Erythroblast (primary cell): ENCODE measurements at regions not wholly inside any gene's neighbourhood (a gene's known extent, or its start where the extent isn't known, plus 50 kb on each side); places are given as distances from the start of the nearest gene placed in this dataset.
"Not testable (repeated sequence)": the region's sequence is repeated elsewhere in the genome, so short reads cannot be mapped to it uniquely, and the experiment has no call there.

ENCODE experiments used
- DNase-seq, 2 experiments: peaks; one replicate each; lab custom pipeline; 2025; lab: John Stamatoyannopoulos, UW
- GATA1 ChIP-seq: IDR thresholded peaks from 2 replicates; pipeline ENCODE4 v1.6.1; 2011; ENCODE audit warnings: low read depth, mild to moderate bottlenecking, control low read depth, low read length, moderate library complexity
- POLR2A ChIP-seq: IDR thresholded peaks from 2 replicates; pipeline ENCODE4 v1.6.1; 2011; ENCODE audit warnings: mild to moderate bottlenecking, low read length

DNA sequence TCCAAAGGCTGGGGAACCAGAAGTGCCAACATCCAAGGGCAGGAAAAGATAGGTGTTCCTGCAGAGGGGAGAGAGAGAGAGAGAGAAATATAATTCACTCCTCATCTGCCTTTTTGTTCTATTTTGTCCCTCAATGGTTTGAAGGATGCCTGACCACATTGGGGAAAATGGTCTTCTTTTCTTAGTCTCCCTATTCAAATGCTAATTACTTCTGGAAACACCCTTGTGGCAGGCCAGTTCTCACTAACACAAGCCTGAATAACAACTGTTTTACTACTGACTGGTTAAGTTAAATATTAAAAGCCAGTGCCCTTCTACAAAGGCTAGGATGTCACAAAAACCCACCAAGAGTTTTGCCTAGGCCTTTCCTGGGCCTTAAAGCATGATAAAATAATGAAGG, 425.4 kb upstream of the HTR1E start:
- no peak for TF ChIP-seq GATA1
- TF ChIP-seq POLR2A = no peak
- no peak for DNase-seq

DNA sequence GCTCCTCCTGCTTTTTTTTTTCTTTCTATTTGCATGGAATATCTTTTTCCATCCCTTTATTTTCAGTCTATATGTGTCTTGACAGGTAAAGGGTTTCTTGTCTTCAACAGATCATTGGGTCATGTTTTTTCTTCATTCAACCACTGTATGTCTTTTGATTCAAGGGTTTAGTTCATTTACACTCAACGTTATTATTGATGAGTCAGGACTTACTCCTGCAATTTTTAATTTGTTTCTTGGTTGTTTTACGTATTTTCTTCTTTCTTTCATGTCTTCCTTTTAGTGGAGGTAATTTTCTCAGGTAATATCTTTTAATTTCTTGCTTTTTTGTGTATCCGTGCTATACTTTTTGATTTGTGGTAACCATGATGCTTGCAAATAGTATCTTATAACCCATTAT, 429.1 kb upstream of the HTR1E start:
- TF ChIP-seq GATA1 (no peak), POLR2A (no peak)
- DNase-seq = no peak

DNA sequence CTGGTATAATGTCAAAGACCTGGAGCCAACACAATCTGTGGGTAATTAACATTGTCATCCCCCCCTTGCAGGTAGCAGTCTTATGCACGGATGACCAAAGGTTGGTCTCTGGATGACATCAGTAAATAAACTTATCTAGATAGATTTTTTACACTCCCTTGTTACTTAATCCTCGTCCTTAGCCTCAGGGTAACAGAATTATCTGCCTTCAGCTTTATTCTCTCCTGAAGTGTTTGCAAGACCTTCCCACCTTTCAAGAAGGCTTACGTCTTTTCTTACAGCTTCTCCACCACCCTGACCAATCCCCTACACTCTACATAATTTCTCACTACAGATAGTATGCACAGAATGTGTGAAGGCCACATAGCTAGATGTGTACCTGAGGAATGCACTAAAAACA, 434.8 kb upstream of the HTR1E start:
- DNase-seq = no peak
- TF ChIP-seq GATA1 (no peak), POLR2A (no peak)

DNA sequence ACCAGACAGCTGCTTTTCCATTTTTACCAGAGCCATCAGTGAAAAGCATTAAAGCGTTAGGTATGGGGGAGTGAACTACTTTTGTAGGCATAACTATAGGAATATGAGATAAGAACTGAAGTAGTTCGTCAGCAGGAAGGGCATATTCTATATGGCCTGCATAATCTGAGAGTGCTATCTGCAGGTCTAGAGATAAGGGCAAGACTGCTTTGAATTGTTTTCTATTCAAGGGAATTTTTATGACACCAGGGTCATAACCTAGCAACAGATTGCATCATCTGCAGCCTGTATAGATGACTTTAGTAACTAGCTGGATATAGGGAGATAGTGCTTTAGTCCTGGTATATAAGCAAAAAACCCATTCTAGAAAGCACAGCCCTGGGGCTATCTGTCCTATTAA, 437.3 kb upstream of the HTR1E start:
- TF ChIP-seq GATA1 = no peak
- no peak for TF ChIP-seq POLR2A
- DNase-seq = no peak

DNA sequence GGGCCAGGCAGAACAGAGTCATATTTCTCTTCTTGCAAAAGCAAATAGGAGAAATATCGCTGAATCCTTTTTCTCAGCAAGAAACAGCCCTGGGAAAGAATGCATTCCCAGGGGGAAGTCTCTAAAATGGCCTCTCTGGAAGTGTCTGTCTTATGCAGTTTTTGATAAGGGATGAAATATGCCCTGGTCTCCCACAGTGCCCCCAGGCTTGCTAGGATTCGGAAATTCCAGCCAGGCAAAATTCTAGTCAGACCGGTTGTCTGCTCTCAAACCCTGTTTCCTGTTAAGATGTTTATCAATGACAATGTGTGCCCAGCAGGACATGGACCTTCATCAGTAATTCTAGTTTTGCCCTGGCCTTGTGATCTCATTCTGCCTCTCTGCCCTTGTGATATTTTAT, 448.3 kb upstream of the HTR1E start:
- DNase-seq = not testable (repeated sequence)

DNA sequence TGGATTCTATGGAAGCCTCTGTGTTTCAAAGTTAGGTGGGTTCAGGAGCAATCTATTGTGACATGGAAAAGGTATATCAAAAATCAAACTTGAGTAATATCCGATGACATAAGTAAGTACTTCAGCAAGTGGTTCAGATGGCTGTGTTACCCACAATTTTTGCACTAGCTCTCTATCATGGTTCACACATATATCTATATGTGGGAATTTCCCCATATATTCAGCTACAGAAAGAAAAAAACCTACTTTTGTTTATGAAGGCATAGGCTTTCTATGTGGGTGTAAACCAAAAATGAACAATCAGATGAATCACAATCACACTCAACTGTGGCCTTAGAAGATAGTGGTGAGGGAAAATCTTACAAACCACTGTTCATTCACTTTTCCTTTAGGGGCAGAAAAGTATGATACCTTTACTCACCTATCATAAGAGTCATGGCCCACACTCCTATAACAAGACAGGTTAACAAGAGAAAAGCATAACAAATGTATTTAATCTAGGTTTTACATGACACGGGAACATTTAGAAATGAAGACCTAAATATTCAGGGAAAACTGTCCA, 449.6 kb upstream of the HTR1E start:
- no peak for TF ChIP-seq GATA1
- no peak for TF ChIP-seq POLR2A
- DNase-seq = no peak

DNA sequence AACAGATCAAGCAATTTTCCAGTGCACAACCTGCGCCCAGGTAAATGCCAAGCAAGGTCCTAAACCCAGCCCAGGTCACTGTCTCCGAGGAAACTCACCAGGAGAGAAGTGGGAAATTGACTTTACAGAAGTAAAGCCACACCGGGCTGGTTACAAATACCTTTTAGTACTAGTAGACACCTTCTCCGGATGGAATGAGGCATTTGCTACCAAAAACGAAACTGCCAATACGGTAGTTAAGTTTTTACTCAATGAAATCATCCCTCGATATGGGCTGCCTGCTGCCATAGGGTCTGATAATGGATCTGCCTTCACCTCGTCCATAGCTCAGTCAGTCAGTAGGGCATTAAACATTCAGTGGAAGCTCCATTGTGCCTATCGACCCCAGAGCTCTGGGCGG, 459.0 kb upstream of the HTR1E start:
- not testable (repeated sequence) for DNase-seq

DNA sequence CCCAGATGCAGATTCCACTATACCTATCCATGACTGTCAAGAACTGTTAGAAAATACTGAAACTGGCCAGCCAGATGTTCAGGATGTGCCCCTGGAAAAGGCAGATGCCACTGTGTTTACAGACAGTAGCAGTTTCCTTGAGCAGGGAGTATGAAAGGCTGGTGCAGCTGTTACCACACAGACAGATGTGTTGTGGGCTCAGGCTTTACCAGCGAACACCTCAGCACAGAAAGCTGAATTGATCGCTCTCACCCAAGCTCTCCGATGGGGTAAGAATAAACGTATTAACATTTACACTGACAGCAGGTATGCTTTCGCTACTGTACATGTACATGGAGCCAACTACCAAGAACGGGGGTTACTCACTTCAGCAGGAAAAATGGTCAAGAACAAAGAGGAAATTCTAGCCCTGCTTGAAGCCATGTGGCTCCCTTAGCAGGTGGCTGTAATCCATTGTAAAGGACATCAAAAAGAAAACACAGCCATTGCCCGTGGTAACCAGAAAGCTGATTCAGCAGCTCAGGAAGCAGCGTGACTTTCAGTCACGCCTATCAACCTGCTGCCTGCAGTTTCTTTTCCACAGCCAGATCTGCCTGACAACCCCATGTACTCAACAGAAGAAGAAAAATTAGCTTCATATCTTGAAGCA, 459.7 kb upstream of the HTR1E start:
- DNase-seq = no peak
- TF ChIP-seq GATA1 (no peak), POLR2A (no peak)

DNA sequence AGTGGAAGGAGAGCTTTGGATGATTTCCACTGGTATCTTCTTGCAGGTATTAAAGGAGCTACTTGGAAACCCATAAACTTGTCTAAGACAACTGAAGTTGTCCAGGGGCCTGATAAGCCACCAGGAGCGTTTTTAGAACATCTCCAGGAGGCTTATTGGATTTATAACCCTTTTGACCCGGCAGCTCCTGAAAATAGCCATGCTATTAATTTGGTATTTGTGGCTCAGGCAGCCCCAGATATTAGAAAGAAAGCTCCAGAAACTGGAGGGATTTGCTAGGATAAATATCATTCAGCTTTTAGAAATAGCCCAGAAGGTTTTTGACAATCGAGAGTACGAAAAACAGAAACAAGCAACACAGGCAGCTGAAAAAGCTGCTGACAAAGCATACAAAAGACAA, 461.0 kb upstream of the HTR1E start:
- TF ChIP-seq GATA1 (no peak), POLR2A (no peak)
- no peak for DNase-seq

DNA sequence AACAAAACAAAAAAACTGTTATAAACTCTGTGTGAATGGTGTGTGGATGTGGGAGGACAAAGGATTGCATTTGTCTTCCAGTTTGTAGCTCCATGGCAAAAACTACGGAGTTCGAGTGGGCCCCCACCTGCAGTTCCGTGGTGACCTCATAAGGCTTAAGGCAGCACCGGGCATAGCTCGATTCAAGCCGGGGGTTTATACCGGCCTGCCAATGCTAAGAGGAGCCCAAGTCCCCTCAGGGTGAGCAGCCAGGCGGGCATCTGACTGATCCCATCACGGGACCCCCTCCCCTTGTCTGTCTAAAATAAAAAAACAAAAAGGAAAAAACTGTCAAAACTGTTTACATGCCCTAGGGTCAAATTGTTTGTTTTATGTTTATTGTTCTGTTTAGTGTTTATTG, 463.2 kb upstream of the HTR1E start:
- no peak for TF ChIP-seq GATA1
- no peak for TF ChIP-seq POLR2A
- no peak for DNase-seq

DNA sequence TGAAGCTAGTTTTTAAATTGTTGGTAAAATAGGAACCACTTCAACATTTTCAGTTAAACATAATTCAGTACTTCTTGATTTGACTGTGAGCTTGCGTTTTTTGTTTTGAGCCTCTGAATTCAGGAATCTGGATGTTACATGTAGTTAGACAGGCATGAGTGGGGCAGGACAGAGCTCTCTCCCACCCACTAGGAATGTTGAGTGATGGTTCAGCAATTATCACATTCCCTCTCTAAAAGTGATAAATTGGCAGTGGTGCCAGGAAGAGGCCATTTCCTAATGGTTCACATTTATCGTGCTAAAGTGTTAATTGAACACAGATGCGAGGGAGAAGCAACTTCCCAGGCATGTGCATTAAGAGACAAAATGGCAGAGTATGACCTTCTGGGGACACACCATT, 465.5 kb upstream of the HTR1E start:
- TF ChIP-seq POLR2A = no peak
- DNase-seq = no peak

DNA sequence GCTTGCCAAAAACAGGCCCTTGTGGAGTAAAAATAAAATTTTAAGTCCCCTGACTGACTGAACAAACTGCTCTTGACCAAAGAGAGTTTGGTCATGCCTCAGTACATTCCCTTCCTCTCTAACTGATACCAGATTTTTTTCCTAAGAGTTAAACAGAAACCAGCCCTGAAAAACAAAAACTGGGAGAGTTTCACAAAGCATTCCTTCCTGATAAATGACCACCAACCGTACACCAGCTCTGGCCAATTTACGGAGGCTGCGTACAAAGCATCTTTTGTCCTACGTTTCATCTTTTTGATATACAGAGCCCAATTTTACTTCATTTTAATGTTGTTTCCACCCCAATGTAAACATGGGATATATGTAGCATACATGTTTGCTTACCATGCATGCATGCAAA, 477.4 kb upstream of the HTR1E start:
- TF ChIP-seq GATA1 (no peak), POLR2A (no peak)

DNA sequence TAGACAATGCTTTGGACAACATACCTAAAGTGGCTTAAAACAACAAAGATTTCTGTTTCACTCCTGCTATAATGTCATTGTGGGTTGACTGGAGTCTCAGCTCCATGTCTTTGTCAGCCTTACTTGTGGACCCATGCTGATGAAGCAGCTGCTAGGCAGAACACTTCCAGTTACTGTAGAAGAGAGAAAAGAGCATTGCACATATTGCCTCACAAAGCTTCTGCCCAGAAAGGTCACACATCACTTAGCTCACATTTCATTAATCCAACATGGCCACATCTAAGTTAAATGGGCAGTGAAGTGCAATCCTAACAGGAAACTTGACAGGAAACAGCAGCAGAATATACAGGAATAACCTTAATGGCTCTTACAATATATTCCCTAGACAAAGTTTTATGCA, 480.5 kb upstream of the HTR1E start:
- TF ChIP-seq GATA1 (no peak), POLR2A (no peak)
- DNase-seq = no peak

More for the DNA sequence above, 477.4 kb upstream of the HTR1E start:
- DNase-seq = no peak

DNA sequence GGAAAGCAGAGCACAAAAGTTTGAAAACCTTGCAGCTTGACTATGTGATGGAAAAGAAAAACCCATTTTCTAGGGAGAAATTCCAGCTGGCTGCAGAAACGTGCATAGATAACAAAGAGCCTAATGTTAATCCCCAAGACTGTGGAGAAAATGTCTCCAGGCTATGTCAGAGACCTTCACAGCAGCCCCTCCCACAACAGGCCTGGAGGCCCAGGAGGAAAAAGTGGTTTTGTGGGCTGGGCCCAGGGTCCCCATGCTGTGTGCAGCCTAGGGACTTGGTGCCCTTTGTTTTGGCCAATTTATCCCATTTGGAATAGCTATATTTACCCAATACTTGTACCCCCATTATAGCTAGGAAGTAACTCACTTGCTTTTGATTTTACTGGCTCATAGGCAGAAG, 484.1 kb upstream of the HTR1E start:
- TF ChIP-seq GATA1 = no peak
- no peak for TF ChIP-seq POLR2A
- DNase-seq = no peak

DNA sequence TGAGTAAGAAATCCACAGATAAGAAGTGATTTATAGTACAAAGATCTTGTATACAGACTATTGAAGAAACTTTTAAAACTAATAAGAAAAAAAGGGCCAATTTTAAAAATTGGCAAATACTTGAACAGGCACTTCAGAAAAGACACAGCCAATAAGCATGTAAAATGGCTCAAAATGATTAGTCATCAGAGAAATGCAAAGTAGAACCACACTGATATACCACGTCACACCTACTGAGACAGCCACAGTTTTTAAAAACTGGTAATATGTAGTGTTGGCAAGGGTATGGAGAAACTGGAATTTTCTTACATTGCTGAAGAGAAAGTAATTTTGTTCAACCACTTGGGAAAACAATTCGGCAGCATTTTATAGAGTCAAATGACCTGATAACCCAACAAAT, 488.9 kb upstream of the HTR1E start:
- DNase-seq = no peak
- TF ChIP-seq GATA1 = no peak
- no peak for TF ChIP-seq POLR2A
